SK-N-SH (cell line): ENCODE measurements at regions not wholly inside any gene's neighbourhood (a gene's known extent, or its start where the extent isn't known, plus 50 kb on each side); places are given as distances from the start of the nearest gene placed in this dataset.

ENCODE experiments used
- CTCF ChIA-PET: fragments of 300-600, 350-600 bp; formaldehyde crosslinking; extraction: SDS; loops from one replicate; lab custom pipeline; 2021; lab: Yijun Ruan, JAX
- POLR2A ChIA-PET: fragments of 350-600 bp; sonication (Branson Sonifier 250); formaldehyde crosslinking; extraction: SDS; loops from one replicate; lab custom pipeline; 2020; ENCODE audit warnings: antibody characterized with exemption, inconsistent platforms; lab: Yijun Ruan, JAX
- DNase-seq: peaks from one replicate; pipeline ENCODE4 v3.0.0; 2012
- H2AFZ ChIP-seq: fragments of 200-600 bp; sonication (generic); 2 replicates; pipeline ENCODE4 v1.8.1; 2016; ENCODE audit warnings: antibody characterized with exemption, mild to moderate bottlenecking, low read depth
- H3F3A ChIP-seq: fragments of 200-600 bp; sonication (generic); replicated peaks from 2 replicates; pipeline ENCODE3; 2016; ENCODE audit warnings: antibody characterized with exemption, mild to moderate bottlenecking; ENCODE audit not compliant: insufficient read depth
- H3K27ac ChIP-seq, 2 experiments: fragments of 200-500 bp in 1 of 2; fragments of 200-600 bp in 1 of 2; sonication (Bioruptor generic) in 1 of 2; sonication (generic), shearing (Covaris generic) in 1 of 2; 2 replicates each; pipeline versions ENCODE4 v1.5.1 to v1.6.1; 2014 to 2016; ENCODE audit warnings: low read depth in 2 of 2, inconsistent platforms in 1 of 2, low read length in 1 of 2, mild to moderate bottlenecking in 1 of 2, mixed read lengths in 1 of 2
- H3K27me3 ChIP-seq: fragments of 200-600 bp; sonication (generic), shearing (Covaris generic); 2 replicates; pipeline ENCODE4 v1.6.1; 2016; ENCODE audit warnings: mixed run types; ENCODE audit not compliant: insufficient read depth
- H3K36me3 ChIP-seq, 2 experiments: fragments of 200-500 bp in 1 of 2; fragments of 200-600 bp in 1 of 2; sonication (Bioruptor generic) in 1 of 2; sonication (generic) in 1 of 2; replicated peaks in 1 of 2; 2 replicates each; pipeline versions ENCODE3 to v1.5.1; 2014 to 2016; ENCODE audit warnings: low read length in 1 of 2, mild to moderate bottlenecking in 1 of 2; ENCODE audit not compliant: insufficient read depth in 2 of 2, control insufficient read depth in 1 of 2
- H3K4me1 ChIP-seq, 2 experiments: fragments of 200-500 bp in 1 of 2; fragments of 200-600 bp in 1 of 2; sonication (Bioruptor generic) in 1 of 2; sonication (generic), shearing (Covaris generic) in 1 of 2; 2 replicates each; pipeline versions ENCODE4 v1.5.1 to v1.6.1; 2014 to 2016; ENCODE audit warnings: low read depth in 1 of 2, low read length in 1 of 2, mixed run types in 1 of 2; ENCODE audit not compliant: insufficient read depth in 2 of 2, control insufficient read depth in 1 of 2
- H3K4me2 ChIP-seq: fragments of 200-600 bp; sonication (generic), shearing (Covaris generic); 2 replicates; pipeline ENCODE4 v1.6.1; 2017; ENCODE audit warnings: mixed run types
- H3K4me3 ChIP-seq, 2 experiments: fragments of 200-500 bp in 1 of 2; fragments of 200-600 bp in 1 of 2; sonication (Bioruptor generic) in 1 of 2; sonication (generic), shearing (Covaris generic) in 1 of 2; 2 replicates each; pipeline versions ENCODE4 v1.5.1 to v1.8.1; 2014 to 2016; ENCODE audit warnings: low read depth in 2 of 2, inconsistent platforms in 1 of 2, low read length in 1 of 2, mild to moderate bottlenecking in 1 of 2, mixed read lengths in 1 of 2, moderate library complexity in 1 of 2
- H3K79me2 ChIP-seq: fragments of 200-600 bp; sonication (generic); 2 replicates; pipeline ENCODE4 v1.8.1; 2017; ENCODE audit warnings: mild to moderate bottlenecking; ENCODE audit not compliant: insufficient read depth
- H3K9ac ChIP-seq: fragments of 200-600 bp; sonication (generic); 2 replicates; pipeline ENCODE4 v1.6.1; 2017; ENCODE audit warnings: mixed run types
- H3K9me2 ChIP-seq: fragments of 200-600 bp; sonication (generic); 2 replicates; pipeline ENCODE4 v1.6.1; 2017; ENCODE audit warnings: mixed run types
- H3K9me3 ChIP-seq: fragments of 200-600 bp; sonication (generic); 2 replicates; pipeline ENCODE4 v1.6.1; 2017; ENCODE audit warnings: mixed run types, mild to moderate bottlenecking, moderate library complexity
- H4K20me1 ChIP-seq: fragments of 200-600 bp; sonication (generic); 2 replicates; pipeline ENCODE4 v1.6.1; 2017; ENCODE audit warnings: mild to moderate bottlenecking, mixed run types; ENCODE audit not compliant: insufficient read depth
- CHD2 ChIP-seq: fragments of 150-350 bp; IDR thresholded peaks from 2 replicates; pipeline ENCODE4 v1.6.1; 2018; ENCODE audit warnings: low read length; ENCODE audit not compliant: partially characterized antibody
- ELF1 ChIP-seq: IDR thresholded peaks from 2 replicates; pipeline ENCODE4 v1.4.0; 2012
- FOSL2 ChIP-seq: IDR thresholded peaks from 2 replicates; pipeline ENCODE4 v1.4.0; 2012; ENCODE audit warnings: low read depth, mild to moderate bottlenecking, moderate library complexity, borderline replicate concordance
- GABPA ChIP-seq: IDR thresholded peaks from 2 replicates; pipeline ENCODE4 v1.4.0; 2012; ENCODE audit warnings: low read depth, mild to moderate bottlenecking
- GATA2 ChIP-seq: sonication (generic); formaldehyde crosslinking; IDR thresholded peaks from 2 replicates; pipeline ENCODE4 v1.5.0; 2020; ENCODE audit warnings: mild to moderate bottlenecking, missing genetic modification reagents
- JUND ChIP-seq: IDR thresholded peaks from 2 replicates; pipeline ENCODE4 v1.4.0; 2012
- NFIC ChIP-seq: IDR thresholded peaks from 2 replicates; pipeline ENCODE4 v1.4.0; 2012; ENCODE audit warnings: borderline replicate concordance
- POLR2AphosphoS5 ChIP-seq: IDR thresholded peaks from 2 replicates; pipeline ENCODE4 v1.6.1; 2012; ENCODE audit warnings: low read depth, low read length
- RCOR1 ChIP-seq: fragments of 150-350 bp; IDR thresholded peaks from 2 replicates; pipeline ENCODE4 v1.6.1; 2017; ENCODE audit warnings: antibody characterized with exemption, low read length
- REST ChIP-seq: IDR thresholded peaks from 2 replicates; pipeline ENCODE4 v1.6.1; 2012; ENCODE audit warnings: mild to moderate bottlenecking, low read depth, low read length, moderate library complexity
- RFX5 ChIP-seq: IDR thresholded peaks from 2 replicates; pipeline ENCODE4 v1.6.1; 2012; ENCODE audit warnings: mild to moderate bottlenecking, improper control_type of control experiment, low read length
- RXRA ChIP-seq: IDR thresholded peaks from 2 replicates; pipeline ENCODE4 v1.4.0; 2012; ENCODE audit warnings: low read depth, mild to moderate bottlenecking, borderline replicate concordance
- SIN3A ChIP-seq: IDR thresholded peaks from 2 replicates; pipeline ENCODE4 v1.6.1; 2012; ENCODE audit warnings: low read depth, mild to moderate bottlenecking, low read length, moderate library complexity, borderline replicate concordance
- TCF12 ChIP-seq: IDR thresholded peaks from 2 replicates; pipeline ENCODE4 v1.4.0; 2012
- USF2 ChIP-seq: fragments of 150-350 bp; IDR thresholded peaks from 2 replicates; pipeline ENCODE4 v1.6.1; 2017; ENCODE audit warnings: antibody characterized with exemption, low read length, low read depth, borderline replicate concordance
- YY1 ChIP-seq: IDR thresholded peaks from 2 replicates; pipeline ENCODE4 v1.4.0; 2012; ENCODE audit warnings: low read depth, mild to moderate bottlenecking
- ZBTB33 ChIP-seq: IDR thresholded peaks from 2 replicates; pipeline ENCODE4 v1.4.0; 2012; ENCODE audit warnings: low read depth, borderline replicate concordance
- WGBS: methylation state at CpG from one replicate; pipeline ENCODE4 v1.1.6; 2017; ENCODE audit warnings: low lambda C conversion rate; 5-methylcytosine and 5-hydroxymethylcytosine counted together
- TF ChIP-seq, protein P1 (sequence below): fragments of 200-600 bp; sonication (generic); IDR thresholded peaks from 2 replicates; pipeline ENCODE4 v1.6.1; 2017; ENCODE audit warnings: antibody characterized with exemption, mild to moderate bottlenecking, moderate library complexity
- TF ChIP-seq, protein P2 (sequence below): IDR thresholded peaks from 2 replicates; pipeline ENCODE4; 2012
- TF ChIP-seq, protein P3 (sequence below): IDR thresholded peaks from 2 replicates; pipeline ENCODE4 v1.4.0; 2012; ENCODE audit warnings: low read depth, borderline replicate concordance

DNA sequence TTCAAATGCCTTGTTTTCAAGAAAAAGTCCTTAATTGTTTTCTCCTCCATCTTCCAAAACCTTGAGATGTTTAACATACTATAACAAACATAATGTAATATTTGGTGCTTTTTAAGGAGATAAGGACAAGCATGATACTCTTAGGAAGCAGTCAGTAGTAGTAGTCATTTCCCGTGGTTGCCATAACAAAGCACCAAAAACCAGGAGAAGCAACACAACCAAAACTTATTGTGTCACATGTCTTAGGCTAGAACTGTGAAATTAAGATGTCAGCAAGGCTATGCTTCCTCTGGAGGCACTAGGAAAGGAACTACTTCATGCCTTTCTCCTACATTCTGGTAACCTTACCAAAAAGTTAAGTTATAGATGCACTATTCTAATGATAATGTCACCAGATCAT, 106.8 kb downstream of the MBL2 start:
- H3K27ac ChIP-seq = no peak overlapping the region
- CTCF ChIA-PET = no interaction called here
- 64% methylated on average over 1 of the region's 1 CpG for WGBS
- TF ChIP-seq, protein P1, sequence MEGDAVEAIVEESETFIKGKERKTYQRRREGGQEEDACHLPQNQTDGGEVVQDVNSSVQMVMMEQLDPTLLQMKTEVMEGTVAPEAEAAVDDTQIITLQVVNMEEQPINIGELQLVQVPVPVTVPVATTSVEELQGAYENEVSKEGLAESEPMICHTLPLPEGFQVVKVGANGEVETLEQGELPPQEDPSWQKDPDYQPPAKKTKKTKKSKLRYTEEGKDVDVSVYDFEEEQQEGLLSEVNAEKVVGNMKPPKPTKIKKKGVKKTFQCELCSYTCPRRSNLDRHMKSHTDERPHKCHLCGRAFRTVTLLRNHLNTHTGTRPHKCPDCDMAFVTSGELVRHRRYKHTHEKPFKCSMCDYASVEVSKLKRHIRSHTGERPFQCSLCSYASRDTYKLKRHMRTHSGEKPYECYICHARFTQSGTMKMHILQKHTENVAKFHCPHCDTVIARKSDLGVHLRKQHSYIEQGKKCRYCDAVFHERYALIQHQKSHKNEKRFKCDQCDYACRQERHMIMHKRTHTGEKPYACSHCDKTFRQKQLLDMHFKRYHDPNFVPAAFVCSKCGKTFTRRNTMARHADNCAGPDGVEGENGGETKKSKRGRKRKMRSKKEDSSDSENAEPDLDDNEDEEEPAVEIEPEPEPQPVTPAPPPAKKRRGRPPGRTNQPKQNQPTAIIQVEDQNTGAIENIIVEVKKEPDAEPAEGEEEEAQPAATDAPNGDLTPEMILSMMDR = no peak
- TF ChIP-seq, protein P2, sequence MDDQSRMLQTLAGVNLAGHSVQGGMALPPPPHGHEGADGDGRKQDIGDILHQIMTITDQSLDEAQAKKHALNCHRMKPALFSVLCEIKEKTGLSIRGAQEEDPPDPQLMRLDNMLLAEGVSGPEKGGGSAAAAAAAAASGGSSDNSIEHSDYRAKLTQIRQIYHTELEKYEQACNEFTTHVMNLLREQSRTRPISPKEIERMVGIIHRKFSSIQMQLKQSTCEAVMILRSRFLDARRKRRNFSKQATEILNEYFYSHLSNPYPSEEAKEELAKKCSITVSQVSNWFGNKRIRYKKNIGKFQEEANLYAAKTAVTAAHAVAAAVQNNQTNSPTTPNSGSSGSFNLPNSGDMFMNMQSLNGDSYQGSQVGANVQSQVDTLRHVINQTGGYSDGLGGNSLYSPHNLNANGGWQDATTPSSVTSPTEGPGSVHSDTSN = no peak
- TF ChIP-seq GABPA (no peak), REST (no peak), SIN3A (no peak), RFX5 (no peak), ZBTB33 (no peak), GATA2 (CRISPR knock-in tag) (no peak), FOSL2 (no peak), POLR2AphosphoS5 (no peak), NFIC (no peak), CHD2 (no peak), USF2 (no peak), JUND (no peak), TCF12 (no peak), YY1 (no peak), RCOR1 (no peak), RXRA (no peak), ELF1 (no peak)
- TF ChIP-seq, protein P3, sequence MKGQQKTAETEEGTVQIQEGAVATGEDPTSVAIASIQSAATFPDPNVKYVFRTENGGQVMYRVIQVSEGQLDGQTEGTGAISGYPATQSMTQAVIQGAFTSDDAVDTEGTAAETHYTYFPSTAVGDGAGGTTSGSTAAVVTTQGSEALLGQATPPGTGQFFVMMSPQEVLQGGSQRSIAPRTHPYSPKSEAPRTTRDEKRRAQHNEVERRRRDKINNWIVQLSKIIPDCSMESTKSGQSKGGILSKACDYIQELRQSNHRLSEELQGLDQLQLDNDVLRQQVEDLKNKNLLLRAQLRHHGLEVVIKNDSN = no peak
- no peaks in the 10 kb centered on the region for H3K27me3 ChIP-seq
- H3K9me2 ChIP-seq = no peaks in the 10 kb centered on the region
- no peaks in the 10 kb centered on the region for H3K79me2 ChIP-seq
- H3K4me3 ChIP-seq = no peak overlapping the region
- H2AFZ ChIP-seq = no peak overlapping the region
- no peaks in the 10 kb centered on the region for H3K36me3 ChIP-seq
- POLR2A ChIA-PET = no interaction called here
- DNase-seq = no peak
- no peak overlapping the region for H3K4me2 ChIP-seq
- peaks cover 0 to 7% of the 10 kb centered on the region in 2 experiments; a peak in 1 of 4 replicates for H3K4me1 ChIP-seq
- no peaks in the 10 kb centered on the region for H4K20me1 ChIP-seq
- H3K9me3 ChIP-seq = 0 out of 2 replicates have a peak, but pooled peaks cover 11% of the 10 kb centered on the region
- no peak overlapping the region for H3K9ac ChIP-seq
- peaks cover 10% of the 10 kb centered on the region for H3F3A ChIP-seq
